Uterus (tissue), 2 donors: ENCODE measurements at regions not wholly inside any gene's neighbourhood (a gene's known extent, or its start where the extent isn't known, plus 50 kb on each side); places are given as distances from the start of the nearest gene placed in this dataset.

Experiments used
- POLR2A ChIP-seq, 2 donors: fragments of 450-650 bp; IDR thresholded peaks; one replicate each; pipeline ENCODE4 v1.6.1; 2016; ENCODE audit warnings: antibody characterized with exemption in 2 of 2, mild to moderate bottlenecking in 1 of 2, moderate library complexity in 1 of 2
- TF ChIP-seq, protein P1 (sequence below), 4 experiments: fragments of 200-600 bp in 2 of 4; fragments of 450-650 bp in 2 of 4; sonication (generic) in 2 of 4; IDR thresholded peaks; one replicate each; pipeline ENCODE4 v1.5.1; 2016 to 2019; ENCODE audit warnings: antibody characterized with exemption in 4 of 4, mild to moderate bottlenecking in 2 of 4, moderate library complexity in 1 of 4

DNA sequence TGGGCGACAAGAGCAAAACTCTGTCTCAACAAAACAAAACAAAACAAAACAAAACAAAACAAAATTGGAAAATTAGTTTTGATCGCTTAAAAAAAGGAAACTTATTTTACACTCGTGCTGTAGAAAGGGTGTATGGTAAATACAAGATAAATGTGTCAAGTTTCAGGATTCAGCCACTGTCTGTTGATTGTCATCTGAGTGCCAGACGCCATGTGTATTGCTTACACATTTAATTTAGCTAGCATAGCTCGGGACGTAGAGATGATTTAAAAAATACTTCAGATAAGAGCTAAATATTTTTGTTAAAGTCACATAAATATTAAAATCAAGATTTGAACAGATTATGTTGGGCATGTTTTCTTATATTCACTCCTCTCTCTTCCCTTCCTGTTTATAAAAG, 568.1 kb upstream of the ZNF804A start:
- no peak for TF ChIP-seq POLR2A (IDR thresholded peaks at IDR 0.05)
- TF ChIP-seq, protein P1, sequence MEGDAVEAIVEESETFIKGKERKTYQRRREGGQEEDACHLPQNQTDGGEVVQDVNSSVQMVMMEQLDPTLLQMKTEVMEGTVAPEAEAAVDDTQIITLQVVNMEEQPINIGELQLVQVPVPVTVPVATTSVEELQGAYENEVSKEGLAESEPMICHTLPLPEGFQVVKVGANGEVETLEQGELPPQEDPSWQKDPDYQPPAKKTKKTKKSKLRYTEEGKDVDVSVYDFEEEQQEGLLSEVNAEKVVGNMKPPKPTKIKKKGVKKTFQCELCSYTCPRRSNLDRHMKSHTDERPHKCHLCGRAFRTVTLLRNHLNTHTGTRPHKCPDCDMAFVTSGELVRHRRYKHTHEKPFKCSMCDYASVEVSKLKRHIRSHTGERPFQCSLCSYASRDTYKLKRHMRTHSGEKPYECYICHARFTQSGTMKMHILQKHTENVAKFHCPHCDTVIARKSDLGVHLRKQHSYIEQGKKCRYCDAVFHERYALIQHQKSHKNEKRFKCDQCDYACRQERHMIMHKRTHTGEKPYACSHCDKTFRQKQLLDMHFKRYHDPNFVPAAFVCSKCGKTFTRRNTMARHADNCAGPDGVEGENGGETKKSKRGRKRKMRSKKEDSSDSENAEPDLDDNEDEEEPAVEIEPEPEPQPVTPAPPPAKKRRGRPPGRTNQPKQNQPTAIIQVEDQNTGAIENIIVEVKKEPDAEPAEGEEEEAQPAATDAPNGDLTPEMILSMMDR (IDR thresholded peaks at IDR 0.05): no peak
